ENCODE measurements at regions not wholly inside any gene's neighbourhood (a gene's known extent, or its start where the extent isn't known, plus 50 kb on each side); places are given as distances from the start of the nearest gene placed in this dataset.
"Not testable (repeated sequence)": the region's sequence is repeated elsewhere in the genome, so short reads cannot be mapped to it uniquely, and the experiment has no call there.

DNA sequence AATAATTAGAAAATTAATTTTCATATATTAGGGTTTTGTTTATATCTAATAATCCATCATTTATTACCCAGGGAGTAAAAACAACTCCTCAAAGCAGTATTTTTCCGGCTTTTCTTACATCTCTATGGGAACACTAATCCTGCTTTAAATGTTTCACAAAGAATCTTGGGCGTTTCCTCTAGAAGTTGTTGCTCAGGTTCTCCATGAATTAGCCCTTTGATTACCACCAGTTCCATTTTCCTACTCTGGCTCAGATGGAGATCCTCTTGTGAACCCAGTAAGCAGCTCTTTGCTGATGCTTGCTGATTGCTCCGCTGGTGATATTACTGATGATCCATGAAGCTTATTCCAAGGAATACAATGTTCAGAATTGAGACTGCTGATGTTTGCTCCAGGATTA lies 78.5 kb upstream of the PKP2 start:
- no peak for TF ChIP-seq POLR2AphosphoS5 (IDR thresholded peaks at IDR 0.05)
- TF ChIP-seq POLR2A (IDR thresholded peaks at IDR 0.05): no peak
- TF ChIP-seq, protein P1, sequence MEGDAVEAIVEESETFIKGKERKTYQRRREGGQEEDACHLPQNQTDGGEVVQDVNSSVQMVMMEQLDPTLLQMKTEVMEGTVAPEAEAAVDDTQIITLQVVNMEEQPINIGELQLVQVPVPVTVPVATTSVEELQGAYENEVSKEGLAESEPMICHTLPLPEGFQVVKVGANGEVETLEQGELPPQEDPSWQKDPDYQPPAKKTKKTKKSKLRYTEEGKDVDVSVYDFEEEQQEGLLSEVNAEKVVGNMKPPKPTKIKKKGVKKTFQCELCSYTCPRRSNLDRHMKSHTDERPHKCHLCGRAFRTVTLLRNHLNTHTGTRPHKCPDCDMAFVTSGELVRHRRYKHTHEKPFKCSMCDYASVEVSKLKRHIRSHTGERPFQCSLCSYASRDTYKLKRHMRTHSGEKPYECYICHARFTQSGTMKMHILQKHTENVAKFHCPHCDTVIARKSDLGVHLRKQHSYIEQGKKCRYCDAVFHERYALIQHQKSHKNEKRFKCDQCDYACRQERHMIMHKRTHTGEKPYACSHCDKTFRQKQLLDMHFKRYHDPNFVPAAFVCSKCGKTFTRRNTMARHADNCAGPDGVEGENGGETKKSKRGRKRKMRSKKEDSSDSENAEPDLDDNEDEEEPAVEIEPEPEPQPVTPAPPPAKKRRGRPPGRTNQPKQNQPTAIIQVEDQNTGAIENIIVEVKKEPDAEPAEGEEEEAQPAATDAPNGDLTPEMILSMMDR (IDR thresholded peaks at IDR 0.05): no peak
- no peaks in the 10 kb centered on the region for H3K36me3 ChIP-seq
- intact Hi-C loops (cut with DNase I; ENCODE audit: low total_unique reads): no loop called here
- H3K4me3 ChIP-seq: no peak overlapping the region
- H3K27ac ChIP-seq: no peak overlapping the region
- DNase-seq (ENCODE audit: low spot score in 2 of 2): no peak
- H3K4me1 ChIP-seq: no peaks in the 10 kb centered on the region
- H3K27me3 ChIP-seq: no peaks in the 10 kb centered on the region
- H3K9me3 ChIP-seq: no peaks in the 10 kb centered on the region

DNA sequence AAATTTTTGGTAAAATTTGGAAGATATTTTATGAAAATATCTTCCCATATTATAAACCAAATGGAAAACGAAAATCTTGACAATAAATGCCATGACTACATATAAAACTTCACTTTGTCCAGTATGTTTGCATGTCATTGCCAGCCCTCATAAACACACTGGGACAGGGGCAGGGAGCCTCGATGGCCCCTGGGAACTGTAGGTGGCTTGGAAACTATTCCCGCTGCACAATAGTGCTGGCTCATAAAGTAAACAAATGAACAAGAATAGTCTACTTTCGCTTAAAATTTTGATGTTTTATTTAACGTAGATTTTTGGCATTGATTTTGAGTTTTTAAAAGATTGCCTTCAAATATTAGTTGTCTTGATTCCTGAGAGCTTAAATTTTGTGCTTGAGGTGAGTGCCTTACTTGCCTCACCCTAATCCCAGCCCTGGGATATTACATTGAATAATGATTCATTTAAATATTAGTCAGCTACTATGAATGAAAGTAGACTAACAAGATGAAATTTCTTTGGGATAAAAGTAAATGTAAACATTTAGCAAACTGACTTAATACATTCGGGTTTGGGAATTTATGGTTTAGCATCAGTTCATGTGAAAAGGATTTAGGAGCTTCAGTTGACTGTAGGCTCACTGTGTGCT lies 74.0 kb upstream of the PKP2 start:
- no peak for DNase-seq (ENCODE audit: low spot score in 2 of 2)
- H3K27ac ChIP-seq: no peak overlapping the region
- no peak overlapping the region for H3K4me3 ChIP-seq
- no peaks in the 10 kb centered on the region for H3K4me1 ChIP-seq
- H3K9me3 ChIP-seq: no peaks in the 10 kb centered on the region
- H3K36me3 ChIP-seq: no peaks in the 10 kb centered on the region
- H3K27me3 ChIP-seq: no peaks in the 10 kb centered on the region
- TF ChIP-seq, protein P1 (IDR thresholded peaks at IDR 0.05): no peak
- TF ChIP-seq POLR2AphosphoS5 (IDR thresholded peaks at IDR 0.05): no peak
- no peak for TF ChIP-seq POLR2A (IDR thresholded peaks at IDR 0.05)
- intact Hi-C loops (cut with DNase I; ENCODE audit: low total_unique reads): no loop called here

DNA sequence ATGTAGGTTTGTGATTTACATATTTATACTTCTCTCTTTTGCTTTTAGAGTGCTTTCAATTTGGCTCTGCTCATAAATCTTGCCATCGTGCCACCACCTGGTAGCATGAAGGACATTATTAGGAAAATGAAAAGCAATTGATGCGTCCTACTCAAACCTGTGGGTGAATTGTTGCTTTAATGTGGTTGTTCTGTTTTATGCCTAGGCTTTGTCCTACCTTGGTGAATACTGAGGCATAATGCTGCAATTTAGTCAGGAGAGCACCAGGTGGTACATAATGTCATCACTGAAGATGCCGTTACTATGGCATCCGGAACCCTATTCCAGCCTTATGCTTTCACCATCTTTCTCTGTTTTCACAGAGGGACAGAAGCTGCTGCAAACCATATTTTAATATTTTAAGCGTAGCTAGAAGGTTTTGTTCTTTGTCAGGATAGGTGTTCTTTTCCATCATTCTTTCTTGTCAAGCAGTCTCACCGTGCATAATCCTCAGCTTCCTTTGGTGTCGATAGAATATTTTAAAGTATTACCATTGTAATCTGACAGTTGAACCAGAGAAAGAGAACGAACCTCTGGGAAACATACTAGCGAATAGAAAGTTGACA lies 68.5 kb upstream of the PKP2 start:
- intact Hi-C loops (cut with DNase I; ENCODE audit: low total_unique reads): no loop called here
- no peak for DNase-seq (ENCODE audit: low spot score in 2 of 2)
- no peaks in the 10 kb centered on the region for H3K9me3 ChIP-seq
- no peak overlapping the region for H3K27ac ChIP-seq
- no peaks in the 10 kb centered on the region for H3K4me1 ChIP-seq
- no peak overlapping the region for H3K4me3 ChIP-seq
- no peaks in the 10 kb centered on the region for H3K27me3 ChIP-seq
- no peaks in the 10 kb centered on the region for H3K36me3 ChIP-seq
- TF ChIP-seq POLR2AphosphoS5 (IDR thresholded peaks at IDR 0.05) (no peak), POLR2A (IDR thresholded peaks at IDR 0.05) (no peak)
- TF ChIP-seq, protein P1 (IDR thresholded peaks at IDR 0.05): no peak

DNA sequence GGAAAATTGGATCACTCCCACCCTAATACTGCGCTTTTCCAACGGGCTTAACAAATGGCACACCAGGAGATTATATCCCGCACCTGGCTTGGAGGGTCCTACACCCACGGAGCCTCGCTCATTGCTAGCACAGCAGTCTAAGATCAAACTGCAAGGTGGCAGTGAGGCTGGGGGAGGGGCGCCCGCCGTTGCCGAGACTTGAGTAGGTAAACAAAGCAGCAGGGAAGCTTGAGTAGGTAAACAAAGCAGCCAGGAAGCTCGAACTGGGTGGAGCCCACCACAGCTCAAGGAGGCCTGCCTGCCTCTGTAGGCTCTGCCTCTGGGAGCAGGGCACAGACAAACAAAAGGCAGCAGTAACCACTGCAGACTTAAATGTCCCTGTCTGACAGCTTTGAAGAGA lies 59.8 kb upstream of the PKP2 start:
- H3K4me3 ChIP-seq; H3K27me3 ChIP-seq; intact Hi-C loops (cut with DNase I; ENCODE audit: low total_unique reads); H3K4me1 ChIP-seq; H3K36me3 ChIP-seq; DNase-seq (ENCODE audit: low spot score in 2 of 2); H3K27ac ChIP-seq; H3K9me3 ChIP-seq: not testable (repeated sequence)

DNA sequence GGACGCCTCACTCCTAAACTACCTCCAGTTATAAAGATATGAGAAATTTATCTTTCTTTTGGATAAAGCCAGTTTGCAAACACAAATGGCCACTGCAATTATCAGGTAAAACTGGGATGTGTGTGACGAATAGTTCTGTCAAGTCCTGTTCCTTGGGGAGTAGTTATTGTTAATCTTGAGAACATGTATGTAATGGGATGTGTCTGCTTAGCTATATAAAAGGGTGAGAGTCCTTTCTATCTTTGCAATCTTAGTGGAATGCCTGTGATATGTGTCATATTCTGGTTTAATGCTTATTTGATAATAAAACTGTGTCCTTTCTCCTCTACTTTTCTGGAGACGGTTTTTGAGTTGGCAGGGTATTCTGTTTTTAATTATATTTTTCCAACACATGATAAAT lies 56.1 kb upstream of the PKP2 start:
- H3K36me3 ChIP-seq: no peaks in the 10 kb centered on the region
- H3K9me3 ChIP-seq: no peaks in the 10 kb centered on the region
- no peak overlapping the region for H3K4me3 ChIP-seq
- no peak for TF ChIP-seq POLR2A (IDR thresholded peaks at IDR 0.05)
- TF ChIP-seq POLR2AphosphoS5 (IDR thresholded peaks at IDR 0.05): no peak
- TF ChIP-seq, protein P1 (IDR thresholded peaks at IDR 0.05): no peak
- intact Hi-C loops (cut with DNase I; ENCODE audit: low total_unique reads): no loop called here
- no peak overlapping the region for H3K27ac ChIP-seq
- H3K27me3 ChIP-seq: no peaks in the 10 kb centered on the region
- DNase-seq (ENCODE audit: low spot score in 2 of 2): no peak
- no peaks in the 10 kb centered on the region for H3K4me1 ChIP-seq
